GM18868 (cell line): ENCODE measurements at regions not wholly inside any gene's neighbourhood (a gene's known extent, or its start where the extent isn't known, plus 50 kb on each side); places are given as distances from the start of the nearest gene placed in this dataset.

Experiments used
- ATAC-seq: cut with Tn5 transposase; IDR thresholded peaks from one replicate; pipeline ENCODE4 v1.9.1; 2021; ENCODE audit warnings: mild to moderate bottlenecking, moderate library complexity; ENCODE audit not compliant: unreplicated experiment

- no peak for ATAC-seq
These were observed 142.4 kb downstream of the NAV1 start for GRCh38 chr1:201681375-201681774.

GRCh38 chr1:201682964-201683363 lies 144.0 kb downstream of the NAV1 start:
- ATAC-seq, result no peak

- ATAC-seq, result no peak
These were observed 144.5 kb downstream of the NAV1 start for GRCh38 chr1:201683397-201683796.

GRCh38 chr1:201685485-201685884 lies 143.5 kb upstream of the IPO9 start:
- no peak for ATAC-seq

GRCh38 chr1:201686714-201687455 lies 142.1 kb upstream of the IPO9 start:
- ATAC-seq, result no peak

- no peak for ATAC-seq
These were observed 140.4 kb upstream of the IPO9 start for GRCh38 chr1:201688514-201688913.

GRCh38 chr1:201689647-201690046 lies 139.3 kb upstream of the IPO9 start:
- no peak for ATAC-seq

DNA sequence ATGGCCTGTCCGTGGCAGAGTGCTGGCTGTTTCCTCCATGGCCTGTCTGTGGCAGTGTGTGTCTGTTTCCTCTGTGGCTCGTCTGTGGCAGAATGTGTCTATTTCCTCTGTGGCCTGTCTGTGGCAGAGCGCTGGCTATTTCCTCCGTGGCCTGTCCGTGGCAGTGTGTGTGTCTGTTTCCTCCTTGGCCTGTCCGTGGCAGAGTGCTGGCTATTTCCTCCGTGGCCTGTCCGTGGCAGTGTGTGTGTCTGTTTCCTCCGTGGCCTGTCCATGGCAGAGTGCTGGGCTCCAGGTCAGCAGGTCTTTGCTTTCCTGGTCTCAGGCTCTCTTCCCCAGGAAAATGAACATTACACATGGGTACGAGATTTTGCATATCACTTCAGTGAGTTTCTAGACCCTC lies 138.4 kb upstream of the IPO9 start:
- no peak for ATAC-seq

GRCh38 chr1:201691716-201692554 lies 137.0 kb upstream of the IPO9 start:
- ATAC-seq, result no peak

DNA sequence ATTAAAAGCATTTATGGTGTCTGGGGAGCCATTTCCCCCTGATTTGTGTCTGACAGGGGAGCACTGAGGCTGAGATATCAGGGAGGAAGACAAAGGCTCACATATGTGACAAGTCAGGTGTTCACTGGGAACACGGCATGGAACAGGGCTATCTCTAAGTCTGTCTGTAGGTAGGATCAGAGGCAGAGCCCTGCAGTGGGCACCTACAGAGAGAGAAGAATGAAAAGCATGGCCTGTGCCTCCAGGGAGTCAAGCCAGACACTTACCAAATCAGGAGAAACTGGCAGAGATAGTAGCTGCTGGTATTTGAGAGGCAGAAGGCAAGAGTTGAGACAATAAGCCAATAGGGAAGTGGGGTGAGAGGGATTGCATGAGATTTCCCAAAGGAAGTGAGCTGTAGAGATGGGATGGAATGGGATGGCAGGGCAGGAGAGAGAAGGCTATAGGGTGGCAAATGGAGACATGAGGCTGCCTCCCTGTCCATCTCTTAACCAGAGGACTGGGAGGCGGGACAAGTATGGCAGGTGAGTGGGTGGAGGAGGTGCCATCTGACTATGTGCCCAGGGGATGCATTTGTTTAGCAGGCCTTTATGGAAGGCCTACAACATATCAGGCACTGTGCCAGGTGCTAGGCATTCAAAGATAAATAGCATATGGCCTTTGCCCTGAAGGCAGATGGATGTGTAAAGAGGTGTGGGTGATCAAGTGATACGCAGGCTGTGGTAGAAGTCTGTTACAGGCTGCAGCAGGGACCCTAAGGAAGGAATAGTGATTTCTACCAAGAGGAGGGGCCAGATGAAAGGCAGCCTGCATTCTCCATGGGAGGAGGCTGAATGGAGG lies 136.2 kb upstream of the IPO9 start:
- ATAC-seq, result no peak

DNA sequence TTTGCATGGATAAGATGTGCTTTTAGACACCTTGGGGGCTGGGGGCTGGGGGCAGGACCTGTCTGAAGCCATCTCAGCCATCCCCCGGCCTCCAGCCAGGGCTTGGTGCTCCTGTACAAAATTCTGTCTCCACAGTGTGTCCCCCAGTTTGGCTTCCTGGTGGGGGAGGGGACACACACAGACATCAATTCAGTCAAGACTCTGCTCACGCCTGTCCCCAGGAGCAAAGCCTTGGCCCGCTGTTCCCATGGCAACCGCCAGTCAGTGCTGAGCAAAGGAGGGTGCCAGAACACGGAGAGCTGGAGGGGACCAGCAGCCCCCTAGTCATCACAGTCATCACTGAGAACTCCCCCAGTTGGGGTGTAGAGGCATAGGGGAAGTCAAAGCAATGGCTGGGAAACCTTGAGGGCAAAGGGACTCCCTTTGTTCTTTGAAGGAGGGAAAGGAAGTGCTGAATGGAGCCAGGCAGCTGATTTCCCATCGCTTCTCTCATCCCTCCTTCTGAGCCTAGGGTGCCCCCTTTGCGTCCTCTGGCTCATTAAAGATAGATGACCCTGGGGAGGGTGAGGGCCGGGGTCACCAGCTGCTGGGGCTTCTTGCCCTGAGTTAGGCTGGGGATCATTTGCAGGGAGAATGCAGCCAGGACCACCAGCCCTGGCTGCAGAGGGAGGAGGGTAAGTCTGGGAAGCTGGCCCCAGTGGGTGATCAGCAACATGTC lies 134.9 kb upstream of the IPO9 start:
- no peak for ATAC-seq

DNA sequence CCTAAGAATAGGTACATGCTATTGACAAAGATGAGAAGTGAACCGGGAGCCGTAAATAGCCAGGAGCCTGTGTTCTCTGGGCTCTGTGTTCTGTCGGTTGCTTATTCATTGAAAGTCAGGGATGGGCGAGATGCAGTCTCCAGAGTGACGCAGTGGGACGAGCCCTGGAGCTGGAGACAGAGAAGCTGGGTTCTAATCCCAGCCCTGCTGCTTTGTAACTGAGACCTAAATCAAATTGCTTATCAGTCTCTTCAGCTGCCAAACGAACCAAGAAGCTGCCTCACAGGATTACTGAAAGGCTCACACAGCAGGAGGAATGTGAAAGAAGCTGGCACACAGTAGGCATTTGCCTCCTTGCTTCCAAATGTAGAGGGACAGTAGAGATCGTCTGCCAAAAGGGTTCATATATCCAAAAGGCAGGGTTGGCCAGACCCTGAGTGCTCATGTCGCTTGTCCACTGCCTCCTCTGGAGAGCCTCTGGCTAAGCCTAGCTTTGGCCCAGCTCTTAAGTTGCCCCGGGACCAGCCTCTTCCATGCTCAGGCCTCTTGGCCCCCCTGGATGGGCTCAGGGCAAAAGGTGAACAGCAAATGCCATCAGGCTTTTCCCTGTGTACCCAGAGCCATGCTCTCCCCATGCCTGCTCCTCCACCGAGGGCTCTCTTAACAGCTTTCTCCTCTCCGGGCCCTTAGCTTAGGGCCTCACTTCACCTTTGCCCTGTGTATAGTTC lies 134.2 kb upstream of the IPO9 start:
- ATAC-seq, result no peak

GRCh38 chr1:201695607-201696006 lies 133.3 kb upstream of the IPO9 start:
- no peak for ATAC-seq

DNA sequence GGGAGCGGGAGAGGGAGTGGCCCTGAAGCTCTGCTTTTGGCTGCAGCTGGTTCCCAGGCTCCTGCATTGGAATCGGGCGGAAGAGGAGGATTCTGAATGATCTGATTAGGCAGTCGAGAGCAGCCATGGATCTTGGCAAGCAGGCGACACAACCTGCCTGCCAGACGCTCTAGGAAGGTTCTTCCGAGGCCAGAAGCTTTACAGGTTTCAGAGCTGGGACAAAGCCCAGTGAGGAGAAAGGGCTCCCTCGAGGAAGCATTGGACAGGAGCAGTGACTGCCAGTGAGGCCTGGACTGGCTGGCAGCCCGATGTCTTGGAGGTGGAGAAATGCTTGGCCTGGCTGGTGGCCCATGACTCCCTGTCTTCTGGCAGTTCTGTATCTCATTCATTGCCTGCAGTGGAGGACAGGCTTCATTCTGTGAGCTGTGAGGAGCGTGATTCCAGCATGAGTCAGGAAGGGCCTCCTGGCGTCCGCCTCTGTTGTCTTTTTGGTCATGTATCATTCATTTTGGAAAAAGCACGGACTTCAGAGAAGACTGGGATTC lies 132.7 kb upstream of the IPO9 start:
- no peak for ATAC-seq

- no peak for ATAC-seq
These were observed 131.8 kb upstream of the IPO9 start for GRCh38 chr1:201697174-201697573.

GRCh38 chr1:201701831-201702230 lies 127.1 kb upstream of the IPO9 start:
- no peak for ATAC-seq

DNA sequence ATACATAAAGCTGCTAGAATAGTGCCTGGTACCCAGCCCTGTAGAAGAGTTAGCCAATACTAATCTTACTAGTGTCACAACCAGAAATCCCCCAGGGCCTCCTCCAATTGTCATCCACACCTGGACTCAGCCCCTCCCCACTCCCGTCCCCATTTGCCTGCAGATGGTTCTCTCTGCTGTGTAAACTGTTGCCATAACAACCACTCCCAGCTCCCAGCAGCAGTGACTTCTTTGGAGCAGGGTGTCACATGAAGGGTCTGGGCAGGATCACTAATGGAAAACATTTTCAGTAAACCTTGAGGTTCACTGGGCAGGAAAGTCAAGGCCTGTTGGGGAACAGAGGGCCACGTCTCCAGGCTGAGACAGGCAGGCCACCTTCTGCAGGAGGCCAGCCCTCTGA lies 126.0 kb upstream of the IPO9 start:
- ATAC-seq, result no peak

DNA sequence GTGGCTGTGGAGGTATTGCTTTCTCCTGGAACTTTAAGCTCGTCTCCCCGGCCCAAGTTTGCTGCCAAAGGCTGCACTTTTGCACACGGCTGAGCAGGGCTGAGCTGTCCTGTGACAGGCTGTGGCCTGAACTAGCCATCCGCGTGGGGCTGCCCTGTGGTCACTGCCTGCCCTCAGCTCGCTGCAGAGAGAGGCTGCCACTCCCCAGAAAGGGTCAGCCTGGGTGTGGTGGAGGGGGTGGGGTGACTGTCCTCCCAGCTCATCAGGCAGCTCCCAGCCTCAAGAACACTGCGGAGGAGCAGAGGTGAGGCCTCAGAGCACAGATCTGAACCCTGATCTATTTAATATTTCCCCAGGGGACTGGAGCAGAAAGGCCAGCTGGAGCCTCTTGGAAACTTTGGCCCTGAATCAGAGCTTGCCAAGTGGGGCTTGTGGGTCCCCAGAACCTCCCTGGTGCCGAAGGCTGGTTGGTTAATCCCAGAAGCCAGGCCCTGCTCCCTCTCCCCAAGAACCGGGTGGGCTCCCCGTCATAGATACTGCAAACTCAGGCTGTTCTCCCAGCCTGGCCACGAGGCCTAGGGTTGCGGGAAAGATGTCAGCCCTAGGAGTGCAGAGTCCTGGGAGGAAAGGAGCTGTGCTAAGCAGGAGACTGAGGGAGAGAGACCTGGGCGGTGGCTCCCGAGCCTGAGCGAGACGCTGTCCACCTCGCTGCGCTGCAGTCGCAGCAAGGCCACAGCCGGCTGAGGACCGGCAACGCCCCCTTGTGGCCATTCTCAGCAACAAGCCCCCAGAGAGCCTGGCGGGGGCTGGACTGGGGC lies 125.1 kb upstream of the IPO9 start:
- ATAC-seq, result peak; percentile 46

DNA sequence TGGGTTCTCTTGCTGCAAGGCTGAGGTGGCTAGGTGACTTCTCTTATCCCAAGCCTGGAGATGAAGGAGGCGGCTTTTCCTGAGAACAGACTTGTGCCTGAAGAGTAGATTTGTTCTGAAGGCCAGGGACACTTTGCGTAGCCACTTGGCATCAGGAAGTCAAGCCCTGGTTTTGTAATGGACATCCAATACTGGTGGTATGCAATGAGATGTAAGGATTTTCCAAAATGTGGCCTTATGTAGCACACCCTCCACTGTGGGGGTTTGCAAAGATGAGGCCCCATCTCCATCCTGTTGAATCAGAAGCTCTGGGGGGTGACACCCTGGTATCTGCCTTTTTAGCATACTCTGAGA lies 124.5 kb upstream of the IPO9 start:
- no peak for ATAC-seq
